ENCODE measurements at regions not wholly inside any gene's neighbourhood (a gene's known extent, or its start where the extent isn't known, plus 50 kb on each side); places are given as distances from the start of the nearest gene placed in this dataset.

- TF ChIP-seq POLR2A (IDR thresholded peaks at IDR 0.05; ENCODE audit: low read length) (no peak), GATA1 (IDR thresholded peaks at IDR 0.05; ENCODE audit: low read depth, low read length) (no peak)
These were observed 509.8 kb upstream of the CHD1 start for GRCh38 chr5:99438619-99439018.

All from erythroblast (primary cell).